Pancreas (tissue), 10 donors: ENCODE measurements at regions not wholly inside any gene's neighbourhood (a gene's known extent, or its start where the extent isn't known, plus 50 kb on each side); places are given as distances from the start of the nearest gene placed in this dataset.

Experiments
- ATAC-seq, 4 donors: fragments of 200-7000 bp; cut with Tn5 transposase; one replicate each; pipeline versions ENCODE4 v1.8.0 to v1.9.1; 2020; ENCODE audit warnings: mild to moderate bottlenecking in 4 of 4, moderate library complexity in 4 of 4
- DNase-seq, 6 donors: peaks; one replicate each; pipeline ENCODE4 v3.0.0-alpha.2; 2020
- FAIRE-seq: peaks from 2 replicates; lab custom pipeline; 2012; peaks lifted over from hg19 to GRCh38; lab: Jason Lieb, UNC
- H3K27ac ChIP-seq, 4 donors: fragments of 200-600 bp; sonication (generic); 1 replicate in 3 of 4; 2 replicates in 1 of 4; pipeline versions ENCODE4 v1.5.0 to v1.8.0; 2020
- H3K27me3 ChIP-seq, 4 donors: fragments of 200-600 bp; one replicate each; pipeline ENCODE4 v1.8.0; 2021
- H3K36me3 ChIP-seq, 3 donors: fragments of 200-600 bp; sonication (generic) in 1 of 3; one replicate each; pipeline versions ENCODE4 v1.5.0 to v1.8.0; 2020 to 2021
- H3K4me1 ChIP-seq, 3 donors: fragments of 200-600 bp; one replicate each; pipeline ENCODE4 v1.8.0; 2021
- H3K4me3 ChIP-seq, 4 donors: fragments of 200-600 bp; sonication (generic) in 2 of 4; one replicate each; pipeline versions ENCODE4 v1.5.0 to v1.8.0; 2020 to 2021
- H3K9me3 ChIP-seq, 4 donors: fragments of 200-600 bp; one replicate each; pipeline ENCODE4 v1.8.0; 2021
- CTCF ChIP-seq, 4 donors: fragments of 200-600 bp; sonication (generic) in 3 of 4; IDR thresholded peaks; one replicate each; pipeline versions ENCODE4 v1.5.0 to v1.8.0; 2021; ENCODE audit warnings: antibody characterized with exemption in 4 of 4
- WGBS, 2 donors: extraction: QIAGEN DNeasy Blood & Tissue Kit; methylation state at CpG; one replicate each; pipeline ENCODE4 v1.1.7; 2013; 5-methylcytosine and 5-hydroxymethylcytosine counted together
- intact Hi-C, 3 donors: fragments of 100-400 bp; cut with DNase I; formaldehyde crosslinking; loops; one replicate each; pipeline versions ENCODE4 v1.11.1 to v1.14.2; 2022
- donor health status: healthy with polysubstance abuse.
- donor health status: DM: no; HTN: no; CAD: no; lungs with moderate emphysema.
- donor health status: DM: no; HTN: no; CAD: no.
- donor health status: control.
- donor health status: control.
- donor health status: Bipolar disorder and iron deficiency.
- donor health status: DM: yes; HTN: yes; CAD: no.
- donor health status: DM: no; HTN: no; CAD: no.
- donor health status: DM: no; HTN: no; CAD: no.
- donor health status: DM: yes; HTN: yes; CAD: no.

DNA sequence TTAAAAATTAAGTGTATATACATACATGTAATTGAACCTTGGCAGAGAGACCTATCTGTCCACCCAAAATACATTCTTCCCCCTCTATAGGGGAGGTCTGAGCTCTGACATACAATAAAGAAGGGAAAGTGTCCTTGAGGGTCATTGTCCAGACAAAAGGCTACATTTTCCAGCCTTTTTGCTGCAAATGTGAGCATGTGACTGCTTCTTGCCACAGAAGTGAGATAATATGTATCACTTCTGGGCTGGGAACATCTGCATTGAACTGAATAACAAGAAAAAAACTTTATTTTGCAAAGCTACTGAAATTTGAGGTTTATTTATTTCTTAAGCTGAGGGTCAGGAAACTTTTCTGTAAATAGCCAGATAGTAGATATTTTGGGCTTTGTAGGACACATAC lies 131.3 kb downstream of the TBC1D30 start:
- FAIRE-seq (no peak), DNase-seq (no peak), ATAC-seq (no peak)
- intact Hi-C loops, result no loop called here
- H3K9me3 ChIP-seq, result no peaks in the 10 kb centered on the region
- no peaks in the 10 kb centered on the region for H3K36me3 ChIP-seq
- no peak overlapping the region for H3K27ac ChIP-seq
- H3K4me1 ChIP-seq, result no peaks in the 10 kb centered on the region
- TF ChIP-seq CTCF (IDR thresholded peaks at IDR 0.05), result no peak
- H3K4me3 ChIP-seq, result no peak overlapping the region
- H3K27me3 ChIP-seq, result no peaks in the 10 kb centered on the region

GRCh38 chr12:64965920-64966319 lies 141.5 kb downstream of the TBC1D30 start:
- Histone ChIP-seq H3K36me3 (no peaks in the 10 kb centered on the region), H3K4me1 (no peaks in the 10 kb centered on the region), H3K27me3 (no peaks in the 10 kb centered on the region), H3K9me3 (no peaks in the 10 kb centered on the region), H3K4me3 (no peak overlapping the region), H3K27ac (no peak overlapping the region)
- ATAC-seq (no peak), FAIRE-seq (no peak), DNase-seq (no peak)
- intact Hi-C loops, result no loop called here
- WGBS, 2 donors, result 69 to 78% methylated on average over 2 of the region's 2 CpGs
- TF ChIP-seq CTCF (IDR thresholded peaks at IDR 0.05), result no peak

DNA sequence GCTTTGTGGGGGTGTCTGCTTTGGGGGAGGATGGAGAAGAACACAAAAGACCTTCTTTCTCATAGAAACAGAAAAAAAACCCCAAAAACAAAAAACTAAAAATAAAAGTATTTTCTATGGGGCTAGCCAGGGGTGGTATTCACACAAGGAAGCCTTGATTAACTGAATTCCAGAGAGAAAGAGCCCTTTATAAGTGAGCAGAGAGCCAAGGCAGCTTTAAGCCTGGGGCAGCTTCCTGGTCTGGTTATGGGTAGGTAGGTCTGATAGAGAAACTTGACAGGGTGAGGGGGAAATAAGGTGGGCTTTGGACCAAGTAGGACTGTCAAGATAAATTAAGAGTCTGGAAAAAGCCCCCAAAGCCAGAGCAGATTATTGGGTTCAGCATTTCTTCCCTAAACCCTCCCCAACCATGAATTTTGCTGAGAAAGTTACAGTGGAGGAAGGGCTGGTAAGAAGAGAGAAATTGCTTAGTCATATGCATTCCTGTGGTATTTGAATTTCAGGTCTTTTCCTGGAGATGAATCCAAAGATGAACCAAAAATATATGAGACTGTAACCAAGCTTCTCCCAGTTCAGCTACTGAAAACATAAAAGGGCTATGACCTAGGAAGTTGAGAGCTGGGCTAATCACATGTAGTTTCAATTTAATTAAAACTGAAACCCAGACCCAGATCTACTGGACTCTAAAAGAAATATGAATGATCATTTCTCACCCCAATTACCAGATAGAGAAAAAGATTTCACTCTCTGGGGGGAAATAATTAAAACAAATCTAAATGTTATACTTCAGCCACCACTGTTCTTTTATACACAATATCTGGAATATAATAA lies 144.8 kb downstream of the TBC1D30 start:
- intact Hi-C loops, result no loop called here
- no peak for FAIRE-seq

DNA sequence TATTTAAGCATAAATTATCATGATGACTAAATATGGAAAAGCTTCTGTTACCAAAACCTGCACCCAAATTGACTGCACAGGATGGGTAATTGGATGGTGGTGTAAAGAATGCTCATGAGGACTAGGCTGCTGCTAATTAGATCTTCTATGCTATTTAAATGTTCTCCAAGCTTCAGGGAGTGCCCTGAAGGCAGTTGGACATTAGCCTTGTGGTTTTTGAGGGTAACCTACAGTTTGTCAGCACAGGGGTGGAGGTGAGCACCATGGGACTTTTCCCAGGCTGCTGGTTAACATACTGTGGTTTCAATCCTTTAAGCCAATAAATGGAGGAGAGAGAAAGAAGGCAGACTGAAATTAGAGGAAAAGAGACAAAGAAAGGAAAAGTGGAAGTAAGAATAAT lies 145.0 kb downstream of the WIF1 start:
- no peak for TF ChIP-seq CTCF (IDR thresholded peaks at IDR 0.05)
- Histone ChIP-seq H3K4me3 (no peak overlapping the region), H3K27ac (no peak overlapping the region), H3K4me1 (no peaks in the 10 kb centered on the region), H3K27me3 (no peaks in the 10 kb centered on the region), H3K36me3 (no peaks in the 10 kb centered on the region), H3K9me3 (no peaks in the 10 kb centered on the region)
- ATAC-seq (no peak), FAIRE-seq (no peak), DNase-seq (no peak)
- intact Hi-C loops, result no loop called here

More for the DNA sequence above, 144.8 kb downstream of the TBC1D30 start:
- no peaks in the 10 kb centered on the region for H3K4me1 ChIP-seq
- H3K36me3 ChIP-seq, result no peaks in the 10 kb centered on the region
- no peak overlapping the region for H3K4me3 ChIP-seq
- H3K27me3 ChIP-seq, result no peaks in the 10 kb centered on the region
- no peak overlapping the region for H3K27ac ChIP-seq
- DNase-seq (no peak), ATAC-seq (peak in 1 of 4 donors; percentile 28)
- H3K9me3 ChIP-seq, result no peaks in the 10 kb centered on the region
- no peak for TF ChIP-seq CTCF (IDR thresholded peaks at IDR 0.05)

- intact Hi-C loops, result no loop called here
- Histone ChIP-seq H3K9me3 (no peaks in the 10 kb centered on the region), H3K27me3 (no peaks in the 10 kb centered on the region), H3K36me3 (no peaks in the 10 kb centered on the region), H3K4me1 (no peaks in the 10 kb centered on the region), H3K27ac (no peak overlapping the region), H3K4me3 (no peak overlapping the region)
- WGBS, 2 donors, result 73 to 80% methylated on average over 3 of the region's 3 CpGs
- no peak for TF ChIP-seq CTCF (IDR thresholded peaks at IDR 0.05)
- FAIRE-seq (no peak), DNase-seq (no peak), ATAC-seq (no peak)
These were observed 137.3 kb downstream of the WIF1 start for GRCh38 chr12:64983771-64984278.
